Natural killer cell (primary cell): ENCODE measurements at regions not wholly inside any gene's neighbourhood (a gene's known extent, or its start where the extent isn't known, plus 50 kb on each side); places are given as distances from the start of the nearest gene placed in this dataset.

ENCODE experiments used
- ATAC-seq, 3 donors: fragments of 150-1000 bp in 2 of 3; fragments of 200-7000 bp in 1 of 3; cut with Tn5 transposase; 1 replicate in 1 of 3; 2 replicates in 2 of 3; pipeline ENCODE4 v1.10.0; 2021; ENCODE audit warnings: mild to moderate bottlenecking in 2 of 3, moderate library complexity in 2 of 3
- DNase-seq, 2 donors: peaks; one replicate each; pipeline versions ENCODE4 v3.0.0 to v3.0.0-alpha.2; 2013 to 2021; ENCODE audit warnings: mixed read lengths in 1 of 2
- H3K27ac ChIP-seq: one replicate; pipeline ENCODE4 v1.5.1; 2013; ENCODE audit warnings: mild to moderate bottlenecking, low read length
- H3K27me3 ChIP-seq: one replicate; pipeline ENCODE4 v1.6.1; 2013; ENCODE audit warnings: low read length; ENCODE audit not compliant: control insufficient read depth, insufficient read depth
- H3K36me3 ChIP-seq: one replicate; pipeline ENCODE4 v1.6.1; 2013; ENCODE audit warnings: low read length; ENCODE audit not compliant: control insufficient read depth, insufficient read depth
- H3K4me1 ChIP-seq: one replicate; pipeline ENCODE4 v1.6.1; 2013; ENCODE audit warnings: low read length; ENCODE audit not compliant: control insufficient read depth, insufficient read depth
- H3K4me3 ChIP-seq: one replicate; pipeline ENCODE4 v1.5.1; 2013; ENCODE audit warnings: low read length
- H3K9me3 ChIP-seq: one replicate; pipeline ENCODE4 v1.6.1; 2013; ENCODE audit warnings: low read length; ENCODE audit not compliant: control insufficient read depth, insufficient read depth
- H3K27ac Mint-ChIP-seq, 2 donors: one replicate each; pipeline ENCODE4 v1.8.0; 2022; ENCODE audit warnings: mild to moderate bottlenecking in 2 of 2, mixed read lengths in 2 of 2, moderate library complexity in 1 of 2
- H3K27me3 Mint-ChIP-seq, 2 donors: one replicate each; pipeline ENCODE4 v1.8.0; 2022; ENCODE audit warnings: low read depth in 2 of 2, mixed read lengths in 2 of 2
- H3K36me3 Mint-ChIP-seq: one replicate; pipeline ENCODE4 v1.8.0; 2022; ENCODE audit warnings: mixed read lengths
- H3K4me1 Mint-ChIP-seq, 2 donors: one replicate each; pipeline ENCODE4 v1.8.0; 2022; ENCODE audit warnings: mixed read lengths in 2 of 2
- H3K4me3 Mint-ChIP-seq: one replicate; pipeline ENCODE4 v1.8.0; 2022; ENCODE audit warnings: mild to moderate bottlenecking, moderate library complexity, mixed read lengths
- H3K9me3 Mint-ChIP-seq, 2 donors: one replicate each; pipeline ENCODE4 v1.8.0; 2022; ENCODE audit warnings: mixed read lengths in 2 of 2
- CTCF ChIP-seq: fragments of 200-600 bp; IDR thresholded peaks from one replicate; pipeline ENCODE4 v1.8.0; 2022; ENCODE audit warnings: antibody characterized with exemption
- WGBS: methylation state at CpG from one replicate; pipeline ENCODE4 v1.1.7; 2013; ENCODE audit warnings: missing lambda C conversion rate; ENCODE audit not compliant: insufficient coverage; 5-methylcytosine and 5-hydroxymethylcytosine counted together
- intact Hi-C: fragments of 100-400 bp; cut with micrococcal nuclease; formaldehyde crosslinking; loops from one replicate; pipeline ENCODE4 v1.14.2; 2022

GRCh38 chr3:178194539-178194938, 341.7 kb upstream of the KCNMB2 start:
- Histone ChIP-seq H3K27me3 (no peaks in the 10 kb centered on the region), H3K4me3 (no peak overlapping the region), H3K27ac (no peak overlapping the region), H3K36me3 (no peaks in the 10 kb centered on the region), H3K4me1 (no peaks in the 10 kb centered on the region), H3K9me3 (no peaks in the 10 kb centered on the region)
- Mint-ChIP-seq H3K27me3 (peaks cover 7 to 14% of the 10 kb centered on the region in 2 donors), H3K9me3 (no peaks in the 10 kb centered on the region), H3K27ac (no peak overlapping the region), H3K36me3 (no peaks in the 10 kb centered on the region), H3K4me3 (no peak overlapping the region), H3K4me1 (no peaks in the 10 kb centered on the region)
- 98% methylated on average over 4 of the region's 4 CpGs for WGBS
- TF ChIP-seq CTCF = no peak
- DNase-seq (no peak), ATAC-seq (no peak)
- intact Hi-C loops = no loop called here

- no peak for DNase-seq
- Histone ChIP-seq H3K36me3 (no peaks in the 10 kb centered on the region), H3K4me3 (no peak overlapping the region), H3K27ac (no peak overlapping the region), H3K4me1 (no peaks in the 10 kb centered on the region), H3K9me3 (no peaks in the 10 kb centered on the region), H3K27me3 (no peaks in the 10 kb centered on the region)
- Mint-ChIP-seq H3K27ac (no peak overlapping the region), H3K36me3 (no peaks in the 10 kb centered on the region), H3K9me3 (no peaks in the 10 kb centered on the region), H3K4me3 (no peak overlapping the region), H3K4me1 (no peaks in the 10 kb centered on the region), H3K27me3 (peaks cover 2 to 9% of the 10 kb centered on the region in 2 donors)
- 52% methylated on average over 1 of the region's 2 CpGs for WGBS
- TF ChIP-seq CTCF = no peak
- no peak for ATAC-seq
- intact Hi-C loops = no loop called here
Measured at GRCh38 chr3:178195824-178196223, 340.4 kb upstream of the KCNMB2 start.

- H3K27me3 Mint-ChIP-seq = no peaks in the 10 kb centered on the region
- Histone ChIP-seq H3K4me3 (no peak overlapping the region), H3K4me1 (no peaks in the 10 kb centered on the region), H3K27ac (no peak overlapping the region), H3K27me3 (no peaks in the 10 kb centered on the region), H3K36me3 (no peaks in the 10 kb centered on the region), H3K9me3 (no peaks in the 10 kb centered on the region)
- H3K4me1 Mint-ChIP-seq = no peaks in the 10 kb centered on the region
- intact Hi-C loops = no loop called here
- no peak for ATAC-seq
- H3K9me3 Mint-ChIP-seq = no peaks in the 10 kb centered on the region
- H3K4me3 Mint-ChIP-seq = no peak overlapping the region
- no peak for DNase-seq
- TF ChIP-seq CTCF = no peak
- no peak overlapping the region for H3K27ac Mint-ChIP-seq
- H3K36me3 Mint-ChIP-seq = no peaks in the 10 kb centered on the region
- WGBS = 100% methylated on average over 1 of the region's 1 CpG
Measured at GRCh38 chr3:178198329-178198728, 337.9 kb upstream of the KCNMB2 start.

- intact Hi-C loops = no loop called here
- no peaks in the 10 kb centered on the region for H3K4me1 Mint-ChIP-seq
- TF ChIP-seq CTCF = no peak
- Histone ChIP-seq H3K36me3 (no peaks in the 10 kb centered on the region), H3K27ac (no peak overlapping the region), H3K4me3 (no peak overlapping the region), H3K27me3 (no peaks in the 10 kb centered on the region), H3K9me3 (no peaks in the 10 kb centered on the region), H3K4me1 (no peaks in the 10 kb centered on the region)
- DNase-seq = no peak
- 92% methylated on average over 5 of the region's 5 CpGs for WGBS
- ATAC-seq = no peak
- H3K9me3 Mint-ChIP-seq = no peaks in the 10 kb centered on the region
- no peaks in the 10 kb centered on the region for H3K27me3 Mint-ChIP-seq
- H3K4me3 Mint-ChIP-seq = no peak overlapping the region
- H3K36me3 Mint-ChIP-seq = no peaks in the 10 kb centered on the region
- no peak overlapping the region for H3K27ac Mint-ChIP-seq
Measured at GRCh38 chr3:178200316-178200715, 335.9 kb upstream of the KCNMB2 start.
